HEK293 (cell line): ENCODE measurements at regions not wholly inside any gene's neighbourhood (a gene's known extent, or its start where the extent isn't known, plus 50 kb on each side); places are given as distances from the start of the nearest gene placed in this dataset.
A peak's percentile ranks its signal among the peaks of the same experiment; 100 is the strongest.

ENCODE experiments used
- CTCF ChIA-PET: fragments of 350-600 bp; formaldehyde crosslinking; extraction: SDS; loops from one replicate; lab custom pipeline; 2021; ENCODE audit warnings: antibody characterized with exemption; lab: Yijun Ruan, JAX
- POLR2A ChIA-PET: fragments of 300-600 bp; formaldehyde crosslinking; extraction: SDS; loops from one replicate; lab custom pipeline; 2020; ENCODE audit warnings: antibody characterized with exemption, inconsistent platforms; lab: Yijun Ruan, JAX
- H3K27ac ChIP-seq: fragments of 200-500 bp; sonication (Bioruptor generic); 2 replicates; pipeline ENCODE4 v1.5.1; 2014; ENCODE audit warnings: low read depth, low read length, control low read depth, inconsistent platforms; ENCODE audit errors: extremely low read depth
- H3K36me3 ChIP-seq, 2 experiments: fragments of 200-500 bp in 1 of 2; sonication (Bioruptor generic) in 1 of 2; 1 replicate in 1 of 2; 2 replicates in 1 of 2; pipeline ENCODE4 v1.5.1; 2014 to 2017; ENCODE audit warnings: inconsistent platforms in 2 of 2, low read length in 2 of 2; ENCODE audit not compliant: control insufficient read depth in 2 of 2, insufficient read depth in 1 of 2
- H3K4me1 ChIP-seq: fragments of 200-500 bp; sonication (Bioruptor generic); 2 replicates; pipeline ENCODE4 v1.5.1; 2014; ENCODE audit warnings: mild to moderate bottlenecking, low read length, inconsistent platforms; ENCODE audit not compliant: control insufficient read depth, insufficient read depth
- H3K4me3 ChIP-seq: 2 replicates; pipeline ENCODE4 v1.5.1; 2011; ENCODE audit warnings: low read depth, mild to moderate bottlenecking, control low read depth, low read length, moderate library complexity
- H3K9me3 ChIP-seq: fragments of 200-500 bp; sonication (Bioruptor generic); 2 replicates; pipeline ENCODE4 v1.5.1; 2014; ENCODE audit warnings: low read depth, low read length, inconsistent platforms; ENCODE audit not compliant: control insufficient read depth, insufficient read depth
- EGR2 ChIP-seq: fragments of 450-650 bp; formaldehyde crosslinking; IDR thresholded peaks from 2 replicates; pipeline ENCODE4 v1.5.1; 2016; ENCODE audit warnings: low read depth, missing biosample characterization, missing genetic modification characterization
- HOXD13 ChIP-seq: sonication (generic); formaldehyde crosslinking; IDR thresholded peaks from 2 replicates; pipeline ENCODE4 v1.8.0; 2022; ENCODE audit warnings: missing genetic modification reagents, borderline replicate concordance
- MEIS1 ChIP-seq: sonication (generic); formaldehyde crosslinking; IDR thresholded peaks from 2 replicates; pipeline ENCODE4 v1.8.1; 2022; ENCODE audit warnings: missing genetic modification reagents, mild to moderate bottlenecking, borderline replicate concordance
- MZF1 ChIP-seq: fragments of 450-650 bp; formaldehyde crosslinking; IDR thresholded peaks from 2 replicates; pipeline ENCODE4 v1.5.1; 2017; ENCODE audit warnings: missing biosample characterization, missing genetic modification characterization, borderline replicate concordance
- OSR2 ChIP-seq: fragments of 450-650 bp; formaldehyde crosslinking; IDR thresholded peaks from 2 replicates; pipeline ENCODE4 v1.5.1; 2016; ENCODE audit warnings: missing biosample characterization, missing genetic modification characterization
- PRDM1 ChIP-seq: fragments of 450-650 bp; formaldehyde crosslinking; IDR thresholded peaks from 2 replicates; pipeline ENCODE4; 2016; ENCODE audit warnings: missing biosample characterization, missing genetic modification characterization
- PRDM4 ChIP-seq: fragments of 450-650 bp; formaldehyde crosslinking; IDR thresholded peaks from 2 replicates; pipeline ENCODE4 v1.5.1; 2017; ENCODE audit warnings: missing biosample characterization, missing genetic modification characterization
- TRIM28 ChIP-seq: IDR thresholded peaks from 2 replicates; pipeline ENCODE4 v1.6.1; 2011; ENCODE audit warnings: low read length, control low read depth, borderline replicate concordance
- ZBTB21 ChIP-seq: fragments of 450-650 bp; formaldehyde crosslinking; IDR thresholded peaks from 2 replicates; pipeline ENCODE4 v1.5.1; 2017; ENCODE audit warnings: missing biosample characterization, missing genetic modification characterization
- ZBTB48 ChIP-seq: fragments of 450-650 bp; formaldehyde crosslinking; IDR thresholded peaks from 2 replicates; pipeline ENCODE4 v1.5.1; 2016; ENCODE audit warnings: missing biosample characterization, missing genetic modification characterization
- ZFP37 ChIP-seq: fragments of 450-650 bp; formaldehyde crosslinking; IDR thresholded peaks from 2 replicates; pipeline ENCODE4 v1.5.1; 2016; ENCODE audit warnings: missing biosample characterization, missing genetic modification characterization
- ZNF174 ChIP-seq: fragments of 450-650 bp; formaldehyde crosslinking; IDR thresholded peaks from 2 replicates; pipeline ENCODE4 v1.5.0; 2017; ENCODE audit warnings: missing biosample characterization, mild to moderate bottlenecking, missing genetic modification characterization
- ZNF202 ChIP-seq: fragments of 450-650 bp; formaldehyde crosslinking; IDR thresholded peaks from 2 replicates; pipeline ENCODE4 v1.5.1; 2016; ENCODE audit warnings: missing biosample characterization, missing genetic modification characterization, borderline replicate concordance
- ZNF266 ChIP-seq: fragments of 450-650 bp; formaldehyde crosslinking; IDR thresholded peaks from 2 replicates; pipeline ENCODE4 v1.5.1; 2016; ENCODE audit warnings: missing biosample characterization, missing genetic modification characterization, low read depth
- ZNF341 ChIP-seq: fragments of 450-650 bp; formaldehyde crosslinking; IDR thresholded peaks from 2 replicates; pipeline ENCODE4; 2016; ENCODE audit warnings: low read depth, missing biosample characterization, missing genetic modification characterization
- ZNF350 ChIP-seq: fragments of 450-650 bp; formaldehyde crosslinking; IDR thresholded peaks from 2 replicates; pipeline ENCODE4 v1.5.0; 2017; ENCODE audit warnings: missing biosample characterization, mild to moderate bottlenecking, missing genetic modification characterization
- ZNF677 ChIP-seq: fragments of 450-650 bp; IDR thresholded peaks from 2 replicates; pipeline ENCODE4 v1.5.0; 2018; ENCODE audit warnings: missing biosample characterization, mild to moderate bottlenecking, missing genetic modification characterization, moderate library complexity
- ZNF792 ChIP-seq: fragments of 450-650 bp; formaldehyde crosslinking; IDR thresholded peaks from 2 replicates; pipeline ENCODE4 v1.5.1; 2016; ENCODE audit warnings: missing biosample characterization, missing genetic modification characterization
- ZSCAN16 ChIP-seq: fragments of 450-650 bp; formaldehyde crosslinking; IDR thresholded peaks from 2 replicates; pipeline ENCODE4 v1.5.1; 2016; ENCODE audit warnings: missing biosample characterization, missing genetic modification characterization
- ZSCAN30 ChIP-seq: fragments of 450-650 bp; IDR thresholded peaks from 2 replicates; pipeline ENCODE4 v1.5.1; 2018; ENCODE audit warnings: missing biosample characterization, mild to moderate bottlenecking, missing genetic modification characterization, moderate library complexity
- TF ChIP-seq, protein P1 (sequence below): fragments of 450-650 bp; formaldehyde crosslinking; IDR thresholded peaks from 2 replicates; pipeline ENCODE4 v1.5.1; 2016; ENCODE audit warnings: missing biosample characterization, missing genetic modification characterization
- TF ChIP-seq, protein P2 (sequence below): fragments of 450-650 bp; formaldehyde crosslinking; IDR thresholded peaks from 2 replicates; pipeline ENCODE4 v1.5.1; 2016; ENCODE audit warnings: missing biosample characterization, missing genetic modification characterization
- TF ChIP-seq, protein P3 (sequence below): fragments of 450-650 bp; formaldehyde crosslinking; conservative IDR thresholded peaks from 2 replicates; pipeline ENCODE4 v1.5.1; 2016; ENCODE audit warnings: low read depth, missing biosample characterization, missing genetic modification characterization

GRCh38 chr6:153634416-153634815 is 404.6 kb upstream of the OPRM1 start:
- no peaks in the 10 kb centered on the region for H3K4me1 ChIP-seq
- no peak overlapping the region for H3K27ac ChIP-seq
- no peak overlapping the region for H3K4me3 ChIP-seq
- no peaks in the 10 kb centered on the region for H3K9me3 ChIP-seq
- no peaks in the 10 kb centered on the region for H3K36me3 ChIP-seq
- CTCF ChIA-PET = no interaction called here
- POLR2A ChIA-PET = no interaction called here
- no peak for TF ChIP-seq ZNF266 (tag by site-specific recombination)
- TF ChIP-seq ZNF341 (tag by site-specific recombination) = no peak
- TF ChIP-seq ZNF174 (tag by site-specific recombination) = no peak
- TF ChIP-seq ZNF792 (tag by site-specific recombination) = no peak
- no peak for TF ChIP-seq ZBTB48 (tag by site-specific recombination)
- no peak for TF ChIP-seq MEIS1 (CRISPR knock-in tag)
- no peak for TF ChIP-seq OSR2 (tag by site-specific recombination)
- TF ChIP-seq ZSCAN16 = no peak
- TF ChIP-seq ZNF677 (tag by site-specific recombination) = no peak
- TF ChIP-seq ZBTB21 (tag by site-specific recombination) = no peak
- TF ChIP-seq ZNF350 (tag by site-specific recombination) = no peak

GRCh38 chr6:153625089-153625488 is 414.0 kb upstream of the OPRM1 start:
- Histone ChIP-seq H3K9me3 (no peaks in the 10 kb centered on the region), H3K36me3 (no peaks in the 10 kb centered on the region), H3K4me1 (no peaks in the 10 kb centered on the region), H3K4me3 (no peak overlapping the region), H3K27ac (no peak overlapping the region)
- ChIA-PET CTCF (interaction anchor here (0.8 kb wide), 1 partner anchor 1353 kb away, joined by 3 read pairs; no protein-coding TSS in a partner anchor), POLR2A (no interaction called here)
- no peak for TF ChIP-seq PRDM4 (tag by site-specific recombination)
- TF ChIP-seq ZNF266 (tag by site-specific recombination) = no peak
- TF ChIP-seq ZNF202 (tag by site-specific recombination) = no peak
- peak; percentile 54; the same call in 1 of the 2 replicates for TF ChIP-seq TRIM28
- TF ChIP-seq PRDM1 (tag by site-specific recombination) = no peak
- TF ChIP-seq, protein P1, sequence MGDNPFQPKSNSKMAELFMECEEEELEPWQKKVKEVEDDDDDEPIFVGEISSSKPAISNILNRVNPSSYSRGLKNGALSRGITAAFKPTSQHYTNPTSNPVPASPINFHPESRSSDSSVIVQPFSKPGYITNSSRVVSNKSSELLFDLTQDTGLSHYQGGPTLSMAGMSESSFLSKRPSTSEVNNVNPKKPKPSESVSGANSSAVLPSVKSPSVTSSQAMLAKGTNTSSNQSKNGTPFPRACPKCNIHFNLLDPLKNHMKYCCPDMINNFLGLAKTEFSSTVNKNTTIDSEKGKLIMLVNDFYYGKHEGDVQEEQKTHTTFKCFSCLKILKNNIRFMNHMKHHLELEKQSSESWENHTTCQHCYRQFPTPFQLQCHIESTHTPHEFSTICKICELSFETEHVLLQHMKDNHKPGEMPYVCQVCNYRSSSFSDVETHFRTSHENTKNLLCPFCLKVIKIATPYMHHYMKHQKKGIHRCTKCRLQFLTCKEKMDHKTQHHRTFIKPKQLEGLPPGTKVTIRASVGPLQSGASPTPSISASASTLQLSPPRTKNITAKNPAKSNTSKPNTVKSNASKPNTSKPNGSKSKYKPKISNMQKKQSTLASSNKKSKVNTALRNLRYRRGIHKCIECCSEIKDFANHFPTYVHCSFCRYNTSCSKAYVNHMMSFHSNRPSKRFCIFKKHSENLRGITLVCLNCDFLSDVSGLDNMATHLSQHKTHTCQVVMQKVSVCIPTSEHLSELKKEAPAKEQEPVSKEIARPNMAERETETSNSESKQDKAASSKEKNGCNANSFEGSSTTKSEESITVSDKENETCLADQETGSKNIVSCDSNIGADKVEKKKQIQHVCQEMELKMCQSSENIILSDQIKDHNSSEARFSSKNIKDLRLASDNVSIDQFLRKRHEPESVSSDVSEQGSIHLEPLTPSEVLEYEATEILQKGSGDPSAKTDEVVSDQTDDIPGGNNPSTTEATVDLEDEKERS (tag by site-specific recombination) = no peak
- peak; percentile 73; the same call in 1 of the 2 replicates for TF ChIP-seq HOXD13
- TF ChIP-seq MEIS1 (CRISPR knock-in tag) = no peak
- no peak for TF ChIP-seq ZSCAN30
- TF ChIP-seq, protein P2, sequence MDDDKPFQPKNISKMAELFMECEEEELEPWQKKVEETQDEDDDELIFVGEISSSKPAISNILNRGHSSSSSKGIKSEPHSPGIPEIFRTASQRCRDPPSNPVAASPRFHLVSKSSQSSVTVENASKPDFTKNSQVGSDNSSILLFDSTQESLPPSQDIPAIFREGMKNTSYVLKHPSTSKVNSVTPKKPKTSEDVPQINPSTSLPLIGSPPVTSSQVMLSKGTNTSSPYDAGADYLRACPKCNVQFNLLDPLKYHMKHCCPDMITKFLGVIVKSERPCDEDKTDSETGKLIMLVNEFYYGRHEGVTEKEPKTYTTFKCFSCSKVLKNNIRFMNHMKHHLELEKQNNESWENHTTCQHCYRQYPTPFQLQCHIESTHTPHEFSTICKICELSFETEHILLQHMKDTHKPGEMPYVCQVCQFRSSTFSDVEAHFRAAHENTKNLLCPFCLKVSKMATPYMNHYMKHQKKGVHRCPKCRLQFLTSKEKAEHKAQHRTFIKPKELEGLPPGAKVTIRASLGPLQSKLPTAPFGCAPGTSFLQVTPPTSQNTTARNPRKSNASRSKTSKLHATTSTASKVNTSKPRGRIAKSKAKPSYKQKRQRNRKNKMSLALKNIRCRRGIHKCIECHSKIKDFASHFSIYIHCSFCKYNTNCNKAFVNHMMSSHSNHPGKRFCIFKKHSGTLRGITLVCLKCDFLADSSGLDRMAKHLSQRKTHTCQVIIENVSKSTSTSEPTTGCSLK = no peak
- no peak for TF ChIP-seq ZNF350 (tag by site-specific recombination)
- no peak for TF ChIP-seq MZF1 (tag by site-specific recombination)
- TF ChIP-seq EGR2 (tag by site-specific recombination) = 0 out of 2 replicates have a peak, but pooled peaks have one; percentile 6
- no peak for TF ChIP-seq ZFP37 (tag by site-specific recombination)
- TF ChIP-seq, protein P3, sequence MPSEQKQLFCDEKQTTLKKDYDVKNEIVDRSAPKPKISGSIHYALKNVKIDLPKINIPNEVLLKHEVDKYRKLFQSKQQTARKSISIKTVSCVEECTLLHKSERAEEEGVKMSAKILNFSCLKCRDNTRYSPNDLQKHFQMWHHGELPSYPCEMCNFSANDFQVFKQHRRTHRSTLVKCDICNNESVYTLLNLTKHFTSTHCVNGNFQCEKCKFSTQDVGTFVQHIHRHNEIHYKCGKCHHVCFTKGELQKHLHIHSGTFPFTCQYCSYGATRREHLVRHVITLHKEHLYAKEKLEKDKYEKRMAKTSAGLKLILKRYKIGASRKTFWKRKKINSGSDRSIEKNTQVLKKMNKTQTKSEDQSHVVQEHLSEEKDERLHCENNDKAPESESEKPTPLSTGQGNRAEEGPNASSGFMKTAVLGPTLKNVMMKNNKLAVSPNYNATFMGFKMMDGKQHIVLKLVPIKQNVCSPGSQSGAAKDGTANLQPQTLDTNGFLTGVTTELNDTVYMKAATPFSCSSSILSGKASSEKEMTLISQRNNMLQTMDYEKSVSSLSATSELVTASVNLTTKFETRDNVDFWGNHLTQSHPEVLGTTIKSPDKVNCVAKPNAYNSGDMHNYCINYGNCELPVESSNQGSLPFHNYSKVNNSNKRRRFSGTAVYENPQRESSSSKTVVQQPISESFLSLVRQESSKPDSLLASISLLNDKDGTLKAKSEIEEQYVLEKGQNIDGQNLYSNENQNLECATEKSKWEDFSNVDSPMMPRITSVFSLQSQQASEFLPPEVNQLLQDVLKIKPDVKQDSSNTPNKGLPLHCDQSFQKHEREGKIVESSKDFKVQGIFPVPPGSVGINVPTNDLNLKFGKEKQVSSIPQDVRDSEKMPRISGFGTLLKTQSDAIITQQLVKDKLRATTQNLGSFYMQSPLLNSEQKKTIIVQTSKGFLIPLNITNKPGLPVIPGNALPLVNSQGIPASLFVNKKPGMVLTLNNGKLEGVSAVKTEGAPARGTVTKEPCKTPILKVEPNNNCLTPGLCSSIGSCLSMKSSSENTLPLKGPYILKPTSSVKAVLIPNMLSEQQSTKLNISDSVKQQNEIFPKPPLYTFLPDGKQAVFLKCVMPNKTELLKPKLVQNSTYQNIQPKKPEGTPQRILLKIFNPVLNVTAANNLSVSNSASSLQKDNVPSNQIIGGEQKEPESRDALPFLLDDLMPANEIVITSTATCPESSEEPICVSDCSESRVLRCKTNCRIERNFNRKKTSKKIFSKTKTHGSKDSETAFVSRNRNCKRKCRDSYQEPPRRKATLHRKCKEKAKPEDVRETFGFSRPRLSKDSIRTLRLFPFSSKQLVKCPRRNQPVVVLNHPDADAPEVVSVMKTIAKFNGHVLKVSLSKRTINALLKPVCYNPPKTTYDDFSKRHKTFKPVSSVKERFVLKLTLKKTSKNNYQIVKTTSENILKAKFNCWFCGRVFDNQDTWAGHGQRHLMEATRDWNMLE (tag by site-specific recombination) = no peak
